H9 (cell line): ENCODE measurements at regions not wholly inside any gene's neighbourhood (a gene's known extent, or its start where the extent isn't known, plus 50 kb on each side); places are given as distances from the start of the nearest gene placed in this dataset.

Experiments
- DNase-seq: peaks from one replicate; pipeline ENCODE4 v3.0.0-alpha.2; 2017
- H2AFZ ChIP-seq: one replicate; pipeline ENCODE4 v1.6.1; 2013; ENCODE audit warnings: mild to moderate bottlenecking, low read length, control low read depth, moderate library complexity
- H2AK5ac ChIP-seq: 2 replicates; pipeline ENCODE4 v1.6.1; 2013; ENCODE audit warnings: low read length, control low read depth, mixed read lengths; ENCODE audit not compliant: insufficient read length
- H2BK120ac ChIP-seq: one replicate; pipeline ENCODE4 v1.6.1; 2013; ENCODE audit warnings: low read depth, mild to moderate bottlenecking, low read length, control low read depth, inconsistent platforms; ENCODE audit not compliant: poor library complexity, severe bottlenecking
- H2BK12ac ChIP-seq: 2 replicates; pipeline ENCODE4 v1.6.1; 2013; ENCODE audit warnings: low read length, control low read depth, mixed read lengths, low read depth; ENCODE audit not compliant: insufficient read length
- H2BK15ac ChIP-seq: 2 replicates; pipeline ENCODE4 v1.6.1; 2013; ENCODE audit warnings: low read depth, low read length, control low read depth
- H2BK20ac ChIP-seq: one replicate; pipeline ENCODE4 v1.6.1; 2013; ENCODE audit warnings: low read depth, mild to moderate bottlenecking, low read length, control low read depth, inconsistent platforms; ENCODE audit not compliant: poor library complexity, severe bottlenecking
- H2BK5ac ChIP-seq: 2 replicates; pipeline ENCODE4 v1.6.1; 2013; ENCODE audit warnings: low read length, control low read depth, mixed read lengths; ENCODE audit not compliant: insufficient read length
- H3K14ac ChIP-seq: 2 replicates; pipeline ENCODE4 v1.6.1; 2013; ENCODE audit warnings: low read length, control low read depth; ENCODE audit not compliant: insufficient read depth
- H3K18ac ChIP-seq: 2 replicates; pipeline ENCODE4 v1.6.1; 2013; ENCODE audit warnings: low read depth, mild to moderate bottlenecking, mixed read lengths, low read length, control low read depth; ENCODE audit not compliant: insufficient read length
- H3K23ac ChIP-seq: 2 replicates; pipeline ENCODE4 v1.6.1; 2013; ENCODE audit warnings: low read length, control low read depth, mixed read lengths, low read depth; ENCODE audit not compliant: insufficient read length
- H3K23me2 ChIP-seq: 2 replicates; pipeline ENCODE4 v1.6.1; 2013; ENCODE audit warnings: low read depth, mild to moderate bottlenecking, mixed read lengths, low read length, control low read depth; ENCODE audit not compliant: insufficient read length, poor library complexity, severe bottlenecking
- H3K27ac ChIP-seq: 2 replicates; pipeline ENCODE4 v1.5.1; 2013; ENCODE audit warnings: low read length, control low read depth, mixed read lengths, low read depth; ENCODE audit not compliant: insufficient read length
- H3K27me3 ChIP-seq: 2 replicates; pipeline ENCODE4 v1.6.1; 2013; ENCODE audit warnings: low read length, control low read depth, inconsistent platforms; ENCODE audit not compliant: insufficient read depth
- H3K4ac ChIP-seq: 2 replicates; pipeline ENCODE4 v1.6.1; 2013; ENCODE audit warnings: low read depth, mild to moderate bottlenecking, control low read depth, inconsistent platforms, low read length, moderate library complexity
- H3K4me1 ChIP-seq: 2 replicates; pipeline ENCODE4 v1.6.1; 2013; ENCODE audit warnings: low read length, control low read depth, inconsistent platforms; ENCODE audit not compliant: insufficient read depth
- H3K4me2 ChIP-seq: 2 replicates; pipeline ENCODE4 v1.6.1; 2013; ENCODE audit warnings: low read length, control low read depth, mixed read lengths; ENCODE audit not compliant: insufficient read length, insufficient read depth
- H3K56ac ChIP-seq: 2 replicates; pipeline ENCODE4 v1.6.1; 2013; ENCODE audit warnings: low read depth, mild to moderate bottlenecking, mixed read lengths, low read length, control low read depth; ENCODE audit not compliant: insufficient read length
- H3K79me1 ChIP-seq: 2 replicates; pipeline ENCODE4 v1.6.1; 2013; ENCODE audit warnings: low read depth, mild to moderate bottlenecking, moderate library complexity, low read length, control low read depth, inconsistent platforms; ENCODE audit not compliant: insufficient read depth, poor library complexity, severe bottlenecking
- H3K79me2 ChIP-seq: 2 replicates; pipeline ENCODE4 v1.6.1; 2013; ENCODE audit warnings: low read length, control low read depth, inconsistent platforms; ENCODE audit not compliant: insufficient read depth
- H3K9ac ChIP-seq: 2 replicates; pipeline ENCODE4 v1.6.1; 2013; ENCODE audit warnings: low read length, control low read depth, mixed read lengths; ENCODE audit not compliant: insufficient read length; ENCODE audit errors: extremely low read depth
- H3K9me3 ChIP-seq: one replicate; pipeline ENCODE4 v1.6.1; 2013; ENCODE audit warnings: low read depth, low read length, inconsistent platforms; ENCODE audit not compliant: control insufficient read depth
- H3T11ph ChIP-seq: one replicate; pipeline ENCODE4 v1.6.1; 2013; ENCODE audit warnings: mild to moderate bottlenecking, low read length, control low read depth, inconsistent platforms
- H4K20me1 ChIP-seq: one replicate; pipeline ENCODE4 v1.6.1; 2013; ENCODE audit not compliant: control insufficient read depth, insufficient read length, insufficient read depth
- H4K5ac ChIP-seq: 2 replicates; pipeline ENCODE4 v1.6.1; 2013; ENCODE audit warnings: low read depth, mild to moderate bottlenecking, mixed read lengths, low read length, control low read depth; ENCODE audit not compliant: insufficient read length
- H4K8ac ChIP-seq: replicated peaks from 2 replicates; pipeline ENCODE4 v1.6.1; 2013; ENCODE audit warnings: low read length, control low read depth, mixed read lengths, low read depth; ENCODE audit not compliant: insufficient read length
- H4K91ac ChIP-seq: 2 replicates; pipeline ENCODE4 v1.6.1; 2013; ENCODE audit warnings: low read depth, mild to moderate bottlenecking, moderate library complexity, mixed read lengths, low read length, control low read depth; ENCODE audit not compliant: insufficient read length
- H3K27ac Mint-ChIP-seq, 3 experiments: 2 replicates in 2 of 3; 3 replicates in 1 of 3; pipeline ENCODE4 v1.8.0; 2020 to 2021; ENCODE audit warnings: mixed read lengths in 3 of 3, mild to moderate bottlenecking in 1 of 3, moderate library complexity in 1 of 3
- H3K27me3 Mint-ChIP-seq: 2 replicates; pipeline ENCODE4 v1.8.0; 2021; ENCODE audit warnings: low read depth, mild to moderate bottlenecking, moderate library complexity, mixed read lengths
- H3K36me3 Mint-ChIP-seq, 3 experiments: 2 replicates in 2 of 3; 3 replicates in 1 of 3; pipeline ENCODE4 v1.8.0; 2020 to 2021; ENCODE audit warnings: low read depth in 3 of 3, mixed read lengths in 3 of 3; ENCODE audit not compliant: insufficient read depth in 1 of 3
- H3K4me1 Mint-ChIP-seq, 2 experiments: 2 replicates each; pipeline ENCODE4 v1.8.0; 2020; ENCODE audit warnings: mixed read lengths in 2 of 2
- H3K4me3 Mint-ChIP-seq, 2 experiments: 2 replicates in 1 of 2; 3 replicates in 1 of 2; pipeline ENCODE4 v1.8.0; 2020 to 2021; ENCODE audit warnings: mild to moderate bottlenecking in 2 of 2, mixed read lengths in 2 of 2, moderate library complexity in 1 of 2
- H3K9me3 Mint-ChIP-seq, 2 experiments: 2 replicates in 1 of 2; 3 replicates in 1 of 2; pipeline ENCODE4 v1.8.0; 2020; ENCODE audit warnings: mild to moderate bottlenecking in 2 of 2, mixed read lengths in 2 of 2, moderate library complexity in 1 of 2
- CTCF ChIP-seq: fragments of 200-600 bp; sonication (generic); conservative IDR thresholded peaks from 3 replicates; pipeline ENCODE4 v1.8.0; 2021; ENCODE audit warnings: antibody characterized with exemption, mild to moderate bottlenecking
- WGBS: extraction: QIAGEN DNeasy Blood & Tissue Kit; methylation state at CpG from one replicate; pipeline ENCODE4 v1.1.7; 2013; ENCODE audit warnings: missing lambda C conversion rate, low lambda C conversion rate, mixed read lengths; ENCODE audit not compliant: insufficient read length; ENCODE audit errors: extremely low coverage; 5-methylcytosine and 5-hydroxymethylcytosine counted together

GRCh38 chr20:52524861-52525260, 333.3 kb upstream of the ZFP64 start:
- Histone ChIP-seq H4K20me1 (no peaks in the 10 kb centered on the region), H3K27me3 (no peaks in the 10 kb centered on the region), H4K8ac (no peak overlapping the region), H3K79me1 (no peaks in the 10 kb centered on the region), H3K79me2 (no peaks in the 10 kb centered on the region), H2AFZ (no peak overlapping the region), H3K4me2 (no peak overlapping the region), H2AK5ac (no peak overlapping the region), H2BK120ac (no peak overlapping the region), H3K23me2 (no peaks in the 10 kb centered on the region), H3K4me1 (no peaks in the 10 kb centered on the region), H4K91ac (no peak overlapping the region), H2BK15ac (no peak overlapping the region), H4K5ac (no peak overlapping the region), H3K56ac (no peak overlapping the region), H3K9ac (no peak overlapping the region), H2BK12ac (no peak overlapping the region), H3K9me3 (no peaks in the 10 kb centered on the region), H3K18ac (no peak overlapping the region), H3K23ac (no peak overlapping the region), H2BK5ac (no peak overlapping the region), H3T11ph (no peak overlapping the region), H3K4ac (no peak overlapping the region), H3K27ac (no peak overlapping the region), H3K14ac (no peak overlapping the region), H2BK20ac (no peak overlapping the region)
- no peaks in the 10 kb centered on the region; the same call in 1 of the 2 replicates for H3K27me3 Mint-ChIP-seq
- WGBS: no CpG with 5 or more reads among the region's 2 CpGs
- DNase-seq: no peak
- H3K36me3 Mint-ChIP-seq: peaks cover 0 to 5% (median 4%) of the 10 kb centered on the region in 3 experiments; a peak in 2 of 7 replicates
- H3K4me3 Mint-ChIP-seq: no peak overlapping the region
- TF ChIP-seq CTCF: no peak
- no peak overlapping the region for H3K27ac Mint-ChIP-seq
- H3K9me3 Mint-ChIP-seq: peaks cover 4 to 10% of the 10 kb centered on the region in 2 experiments; a peak in 4 of 5 replicates
- H3K4me1 Mint-ChIP-seq: no peaks in the 10 kb centered on the region
